ENCODE measurements at regions not wholly inside any gene's neighbourhood (a gene's known extent, or its start where the extent isn't known, plus 50 kb on each side); places are given as distances from the start of the nearest gene placed in this dataset.

GRCh38 chr4:87911252-87911774, 64.2 kb upstream of the SPP1 start:
- ATAC-seq, result no peak
- H3K27ac ChIP-seq (ENCODE audit: low read length), result no peak overlapping the region
- no peak overlapping the region for H3K4me3 ChIP-seq (ENCODE audit: low read depth in 2 of 2, low read length in 2 of 2)
- in situ Hi-C loops (cut with HindIII; ENCODE audit: low pct_unique_long_range_greater_than_20kb, low sequenced_read_pairs), result no loop called here
- H3K36me3 ChIP-seq (ENCODE audit: control insufficient read depth, insufficient read depth, low read length), result no peaks in the 10 kb centered on the region
- H3K4me1 ChIP-seq (ENCODE audit: control insufficient read depth, insufficient read depth, low read length), result no peaks in the 10 kb centered on the region
- ChIA-PET POLR2A (no interaction called here), CTCF (no interaction called here)
- no peak for TF ChIP-seq TCF7L2 (IDR thresholded peaks at IDR 0.05; ENCODE audit: low read depth, low read length)
- no peak for TF ChIP-seq SIN3A (IDR thresholded peaks at IDR 0.05; ENCODE audit: borderline replicate concordance, insufficient read depth, low read depth, low read length)
- TF ChIP-seq POLR2AphosphoS5 (IDR thresholded peaks at IDR 0.05; ENCODE audit: low read depth, low read length), result no peak
- TF ChIP-seq, protein P1, sequence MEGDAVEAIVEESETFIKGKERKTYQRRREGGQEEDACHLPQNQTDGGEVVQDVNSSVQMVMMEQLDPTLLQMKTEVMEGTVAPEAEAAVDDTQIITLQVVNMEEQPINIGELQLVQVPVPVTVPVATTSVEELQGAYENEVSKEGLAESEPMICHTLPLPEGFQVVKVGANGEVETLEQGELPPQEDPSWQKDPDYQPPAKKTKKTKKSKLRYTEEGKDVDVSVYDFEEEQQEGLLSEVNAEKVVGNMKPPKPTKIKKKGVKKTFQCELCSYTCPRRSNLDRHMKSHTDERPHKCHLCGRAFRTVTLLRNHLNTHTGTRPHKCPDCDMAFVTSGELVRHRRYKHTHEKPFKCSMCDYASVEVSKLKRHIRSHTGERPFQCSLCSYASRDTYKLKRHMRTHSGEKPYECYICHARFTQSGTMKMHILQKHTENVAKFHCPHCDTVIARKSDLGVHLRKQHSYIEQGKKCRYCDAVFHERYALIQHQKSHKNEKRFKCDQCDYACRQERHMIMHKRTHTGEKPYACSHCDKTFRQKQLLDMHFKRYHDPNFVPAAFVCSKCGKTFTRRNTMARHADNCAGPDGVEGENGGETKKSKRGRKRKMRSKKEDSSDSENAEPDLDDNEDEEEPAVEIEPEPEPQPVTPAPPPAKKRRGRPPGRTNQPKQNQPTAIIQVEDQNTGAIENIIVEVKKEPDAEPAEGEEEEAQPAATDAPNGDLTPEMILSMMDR (IDR thresholded peaks at IDR 0.05), result no peak
- TF ChIP-seq, protein P2, sequence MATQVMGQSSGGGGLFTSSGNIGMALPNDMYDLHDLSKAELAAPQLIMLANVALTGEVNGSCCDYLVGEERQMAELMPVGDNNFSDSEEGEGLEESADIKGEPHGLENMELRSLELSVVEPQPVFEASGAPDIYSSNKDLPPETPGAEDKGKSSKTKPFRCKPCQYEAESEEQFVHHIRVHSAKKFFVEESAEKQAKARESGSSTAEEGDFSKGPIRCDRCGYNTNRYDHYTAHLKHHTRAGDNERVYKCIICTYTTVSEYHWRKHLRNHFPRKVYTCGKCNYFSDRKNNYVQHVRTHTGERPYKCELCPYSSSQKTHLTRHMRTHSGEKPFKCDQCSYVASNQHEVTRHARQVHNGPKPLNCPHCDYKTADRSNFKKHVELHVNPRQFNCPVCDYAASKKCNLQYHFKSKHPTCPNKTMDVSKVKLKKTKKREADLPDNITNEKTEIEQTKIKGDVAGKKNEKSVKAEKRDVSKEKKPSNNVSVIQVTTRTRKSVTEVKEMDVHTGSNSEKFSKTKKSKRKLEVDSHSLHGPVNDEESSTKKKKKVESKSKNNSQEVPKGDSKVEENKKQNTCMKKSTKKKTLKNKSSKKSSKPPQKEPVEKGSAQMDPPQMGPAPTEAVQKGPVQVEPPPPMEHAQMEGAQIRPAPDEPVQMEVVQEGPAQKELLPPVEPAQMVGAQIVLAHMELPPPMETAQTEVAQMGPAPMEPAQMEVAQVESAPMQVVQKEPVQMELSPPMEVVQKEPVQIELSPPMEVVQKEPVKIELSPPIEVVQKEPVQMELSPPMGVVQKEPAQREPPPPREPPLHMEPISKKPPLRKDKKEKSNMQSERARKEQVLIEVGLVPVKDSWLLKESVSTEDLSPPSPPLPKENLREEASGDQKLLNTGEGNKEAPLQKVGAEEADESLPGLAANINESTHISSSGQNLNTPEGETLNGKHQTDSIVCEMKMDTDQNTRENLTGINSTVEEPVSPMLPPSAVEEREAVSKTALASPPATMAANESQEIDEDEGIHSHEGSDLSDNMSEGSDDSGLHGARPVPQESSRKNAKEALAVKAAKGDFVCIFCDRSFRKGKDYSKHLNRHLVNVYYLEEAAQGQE (IDR thresholded peaks at IDR 0.05; ENCODE audit: insufficient read depth in 1 of 2, low read depth in 2 of 2, low read length in 1 of 2), result no peak
- intact Hi-C loops (cut with micrococcal nuclease; ENCODE audit: unreplicated experiment), result no loop called here
- H3K27me3 ChIP-seq (ENCODE audit: control insufficient read depth, insufficient read depth, low read length), result no peaks in the 10 kb centered on the region
- no TSS peak for BruUV-seq (replicated peaks)
- H3K9me3 ChIP-seq (ENCODE audit: control insufficient read depth, insufficient read depth, low read depth, low read length), result no peaks in the 10 kb centered on the region
- DNase-seq (ENCODE audit: low read depth, low spot score), result no peak

GRCh38 chr4:87912164-87913004, 63.1 kb upstream of the SPP1 start:
- no peak overlapping the region for H3K27ac ChIP-seq (ENCODE audit: low read length)
- H3K4me1 ChIP-seq (ENCODE audit: control insufficient read depth, insufficient read depth, low read length), result no peaks in the 10 kb centered on the region
- no peak for DNase-seq (ENCODE audit: low read depth, low spot score)
- intact Hi-C loops (cut with micrococcal nuclease; ENCODE audit: unreplicated experiment) (no loop called here), in situ Hi-C loops (cut with HindIII; ENCODE audit: low pct_unique_long_range_greater_than_20kb, low sequenced_read_pairs) (no loop called here)
- H3K4me3 ChIP-seq (ENCODE audit: low read depth in 2 of 2, low read length in 2 of 2), result no peak overlapping the region
- H3K9me3 ChIP-seq (ENCODE audit: control insufficient read depth, insufficient read depth, low read depth, low read length), result no peaks in the 10 kb centered on the region
- no TSS peak for BruUV-seq (replicated peaks)
- H3K27me3 ChIP-seq (ENCODE audit: control insufficient read depth, insufficient read depth, low read length), result no peaks in the 10 kb centered on the region
- no peaks in the 10 kb centered on the region for H3K36me3 ChIP-seq (ENCODE audit: control insufficient read depth, insufficient read depth, low read length)
- TF ChIP-seq, protein P2 (IDR thresholded peaks at IDR 0.05; ENCODE audit: insufficient read depth in 1 of 2, low read depth in 2 of 2, low read length in 1 of 2), result no peak
- no peak for TF ChIP-seq SIN3A (IDR thresholded peaks at IDR 0.05; ENCODE audit: borderline replicate concordance, insufficient read depth, low read depth, low read length)
- TF ChIP-seq, protein P1 (IDR thresholded peaks at IDR 0.05), result no peak
- ChIA-PET POLR2A (interaction anchor here (0.5 kb wide), 1 partner anchor 601 kb away, joined by 7 read pairs; no protein-coding TSS in a partner anchor), CTCF (no interaction called here)
- no peak for ATAC-seq

All from Panc1 (cell line).